AG09319 (cell line): ENCODE measurements at regions not wholly inside any gene's neighbourhood (a gene's known extent, or its start where the extent isn't known, plus 50 kb on each side); places are given as distances from the start of the nearest gene placed in this dataset.

Experiments used
- DNase-seq: peaks from one replicate; pipeline ENCODE4 v3.0.0-alpha.2; 2010; ENCODE audit warnings: low read depth; ENCODE audit errors: extremely low read depth
- CTCF ChIP-seq: IDR thresholded peaks from 2 replicates; pipeline ENCODE4 v1.5.1; 2011; ENCODE audit warnings: low read depth, mild to moderate bottlenecking, inconsistent platforms, low read length, moderate library complexity

- no peak for DNase-seq
- no peak for TF ChIP-seq CTCF
Observed at GRCh38 chr17:65467156-65467555, 94.3 kb downstream of the AXIN2 start.

DNA sequence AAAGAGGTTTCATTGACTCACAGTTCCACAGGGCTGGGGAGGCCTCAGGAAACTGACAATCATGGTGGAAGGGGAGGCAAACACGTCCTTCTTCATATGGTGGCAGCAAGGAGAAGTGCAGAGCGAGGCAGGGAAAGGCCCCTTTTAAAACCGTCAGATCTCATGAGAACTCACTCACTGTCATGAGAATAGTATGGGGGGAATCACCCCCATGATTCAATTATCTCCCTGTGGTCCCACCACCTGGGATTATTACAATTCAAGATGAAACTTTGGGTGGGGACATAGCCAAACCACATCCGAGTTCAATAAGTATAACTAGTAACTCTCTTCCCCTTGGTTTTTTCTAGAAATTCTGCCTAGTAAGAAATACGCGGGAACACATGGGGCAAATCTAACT lies 94.9 kb downstream of the AXIN2 start:
- DNase-seq: no peak
- TF ChIP-seq CTCF: no peak

DNA sequence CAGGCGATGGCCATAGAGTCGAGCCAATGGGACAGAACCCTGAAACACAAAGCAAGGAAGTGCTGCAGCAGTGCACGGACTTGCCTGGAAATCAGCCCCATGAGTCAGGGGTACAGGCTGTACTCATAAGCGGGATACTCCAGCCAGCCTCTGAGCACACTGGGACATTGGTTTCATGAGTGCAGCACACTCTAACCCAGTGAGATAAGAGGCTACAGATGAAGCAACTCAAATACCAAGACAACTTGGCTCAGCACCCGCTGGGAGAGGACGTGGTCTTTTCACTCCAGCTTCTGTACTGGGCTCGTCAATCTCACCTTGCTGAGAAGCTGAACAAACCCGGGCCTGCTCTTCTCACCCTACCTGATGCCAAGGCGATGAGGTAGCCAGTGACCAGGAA lies 98.2 kb downstream of the AXIN2 start:
- no peak for TF ChIP-seq CTCF
- no peak for DNase-seq

DNA sequence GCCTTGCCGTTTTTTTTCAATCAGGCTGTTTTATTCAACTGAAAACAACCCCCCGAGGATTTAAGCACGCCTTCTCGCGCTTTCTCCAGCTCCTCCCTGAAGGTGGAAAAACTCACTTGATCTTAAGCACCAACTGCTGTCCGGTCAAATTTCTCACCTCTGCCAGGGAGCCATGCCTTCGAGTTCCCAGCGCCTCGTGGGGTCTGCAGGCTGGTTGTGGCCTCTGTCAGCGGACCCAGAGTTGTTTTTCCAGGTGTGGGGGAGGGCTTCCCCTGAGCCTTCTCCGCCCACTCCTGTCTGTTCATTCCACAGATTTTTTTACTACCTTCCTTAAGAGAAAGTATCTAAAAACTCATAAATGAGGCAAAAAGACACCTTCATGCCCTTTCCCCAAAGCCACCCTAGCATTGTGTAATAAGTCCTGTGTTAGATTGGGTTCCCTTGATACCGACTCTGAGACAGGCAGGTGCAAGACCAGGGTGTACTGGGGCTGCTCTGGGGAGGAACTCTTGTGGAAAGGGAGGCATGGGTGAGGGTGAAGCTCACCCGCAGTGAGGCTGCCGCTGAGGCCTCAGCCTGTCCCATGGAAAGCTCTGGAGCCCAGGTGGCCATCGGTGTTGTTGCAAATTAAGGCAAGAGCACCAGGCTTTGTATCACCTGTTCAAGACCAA lies 101.6 kb downstream of the AXIN2 start:
- TF ChIP-seq CTCF: no peak
- no peak for DNase-seq

DNA sequence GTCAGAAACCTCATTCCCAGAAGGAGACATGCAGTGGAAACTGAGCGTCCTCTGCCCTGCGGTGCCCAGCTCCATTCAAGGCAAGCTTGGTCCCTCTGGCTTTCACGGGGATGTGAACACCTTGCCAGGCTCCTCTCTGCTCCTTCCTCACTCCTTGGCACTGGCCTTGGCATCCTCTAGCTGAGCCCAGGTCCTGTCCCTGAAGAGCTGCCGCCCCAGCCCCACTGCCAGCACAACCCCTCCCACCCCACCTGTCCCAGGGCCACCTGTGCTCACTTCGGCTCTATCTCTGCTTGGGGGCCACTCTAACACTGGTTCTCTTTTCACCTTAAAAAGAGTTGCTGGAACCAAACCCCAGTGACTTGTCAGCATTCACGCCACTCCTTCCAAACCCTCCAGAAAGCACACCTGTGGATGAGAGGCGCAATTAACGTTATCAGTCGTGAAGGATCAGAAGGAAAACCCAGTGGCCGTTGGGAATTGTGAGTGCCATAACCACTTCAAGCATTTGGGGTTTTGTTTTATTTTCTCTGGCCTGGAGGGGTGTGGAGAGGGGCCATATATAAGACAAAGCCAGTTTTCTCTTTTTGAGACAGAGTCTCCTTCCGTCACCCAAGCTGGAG lies 103.7 kb downstream of the AXIN2 start:
- no peak for TF ChIP-seq CTCF
- DNase-seq: no peak

- TF ChIP-seq CTCF: no peak
Observed at GRCh38 chr17:65457183-65457582, 104.3 kb downstream of the AXIN2 start.

GRCh38 chr17:65456368-65457151 lies 104.9 kb downstream of the AXIN2 start:
- no peak for DNase-seq
- no peak for TF ChIP-seq CTCF

More at GRCh38 chr17:65457183-65457582, 104.3 kb downstream of the AXIN2 start:
- no peak for DNase-seq
